ENCODE measurements at regions not wholly inside any gene's neighbourhood (a gene's known extent, or its start where the extent isn't known, plus 50 kb on each side); places are given as distances from the start of the nearest gene placed in this dataset.

DNA sequence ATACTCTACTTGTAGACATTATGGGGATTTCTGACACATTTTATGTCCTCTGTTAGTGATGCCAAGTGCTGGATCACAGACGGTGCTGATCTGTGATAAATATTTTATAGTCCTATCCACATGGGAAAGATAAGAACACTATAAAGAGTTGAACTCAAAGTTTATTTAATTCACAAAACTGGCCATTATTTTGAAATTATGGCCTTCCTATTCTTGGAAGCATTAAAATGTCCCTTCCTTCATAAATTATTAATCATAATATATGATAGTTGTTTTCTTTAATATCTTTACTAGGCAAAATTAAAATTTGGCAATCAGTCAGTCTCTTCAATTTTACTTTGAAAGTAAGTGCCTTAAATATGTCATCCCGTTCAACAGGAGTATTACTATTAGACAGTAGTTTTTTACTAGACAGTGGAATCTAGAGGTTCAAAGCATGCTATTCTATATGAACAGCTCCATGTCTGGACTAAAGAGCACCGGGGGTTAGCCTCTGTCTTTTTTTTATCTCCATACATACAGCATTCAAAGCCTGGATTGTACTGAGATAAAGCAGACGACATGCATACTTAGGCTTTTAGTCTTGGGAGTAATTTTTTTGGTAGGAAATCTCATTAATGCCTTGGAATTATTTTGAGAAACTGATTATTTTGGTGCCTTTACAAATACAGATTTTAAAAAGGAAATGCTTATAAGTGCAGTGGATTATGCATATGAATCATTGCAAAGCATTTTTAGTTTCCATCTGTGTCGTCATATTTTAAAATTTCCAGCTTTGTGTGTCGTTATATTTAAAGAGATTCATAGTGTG lies 306.1 kb upstream of the RGS6 start:
- intact Hi-C loops (cut with micrococcal nuclease) (no loop called here), in situ Hi-C loops (cut with MboI) (no loop called here)
- ATAC-seq (no peak), DNase-seq (ENCODE audit: extremely low read depth in 1 of 4, low spot score in 3 of 4) (no peak), FAIRE-seq (no peak)
- Histone ChIP-seq H3K4me2 (ENCODE audit: insufficient read depth, low read length) (no peak overlapping the region), H4K20me1 (replicated peaks; ENCODE audit: control insufficient read depth, insufficient read depth, low read length) (no peaks in the 10 kb centered on the region), H3K36me3 (ENCODE audit: control insufficient read depth, insufficient read depth, low read length) (no peaks in the 10 kb centered on the region), H3K4me1 (replicated peaks in 1 of 2; ENCODE audit: control insufficient read depth in 2 of 2, insufficient read depth in 2 of 2, low read length in 2 of 2) (no peaks in the 10 kb centered on the region; a peak in 1 of 5 replicates), H3K27ac (ENCODE audit: extremely low read depth, low read depth, low read length) (no peak overlapping the region), H3K9ac (ENCODE audit: insufficient read depth in 1 of 2, low read depth in 2 of 2, low read length in 2 of 2) (no peak overlapping the region), H3K9me1 (ENCODE audit: control insufficient read depth, insufficient read depth, low read length) (no peaks in the 10 kb centered on the region), H3K27me3 (ENCODE audit: control insufficient read depth in 2 of 2, insufficient read depth in 2 of 2, low read length in 2 of 2) (no peaks in the 10 kb centered on the region), H2AFZ (ENCODE audit: low read depth, low read length) (no peak overlapping the region), H3K4me3 (no peak overlapping the region), H3K79me2 (ENCODE audit: control insufficient read depth, insufficient read depth, low read length) (no peaks in the 10 kb centered on the region), H3K9me3 (replicated peaks; ENCODE audit: control insufficient read depth, insufficient read depth, low read depth, low read length) (no peaks in the 10 kb centered on the region)
- no TSS peak for BruUV-seq (replicated peaks)
- POLR2A ChIA-PET = no interaction called here
- CTCF ChIA-PET (ENCODE audit: low intra/inter-chr PET ratio) = no interaction called here
- WGBS (ENCODE audit: insufficient coverage, low coverage, missing lambda C conversion rate) = 44% methylated on average over 6 of the region's 6 CpGs
- TF ChIP-seq CBFA2T2 (conservative IDR thresholded peaks at IDR 0.05) (no peak), KAT2B (IDR thresholded peaks at IDR 0.05; ENCODE audit: low read depth, low read length) (no peak), PHF20 (IDR thresholded peaks at IDR 0.05; ENCODE audit: partially characterized antibody) (no peak), POLR2AphosphoS5 (IDR thresholded peaks at IDR 0.05; ENCODE audit: control insufficient read depth, insufficient read depth, low read depth, low read length) (no peak), HMG20A (CRISPR knock-in tag; conservative IDR thresholded peaks at IDR 0.05) (no peak), DPF2 (IDR thresholded peaks at IDR 0.05) (no peak), RBM14 (IDR thresholded peaks at IDR 0.05; ENCODE audit: borderline replicate concordance, insufficient read depth, low read depth, low read length) (no peak), NCOA2 (IDR thresholded peaks at IDR 0.05; ENCODE audit: partially characterized antibody in 2 of 2) (no peak), NFE2L1 (tag; IDR thresholded peaks at IDR 0.05; ENCODE audit: borderline replicate concordance, low read depth) (no peak), PYGO2 (tag; IDR thresholded peaks at IDR 0.05) (no peak), CHCHD3 (CRISPR knock-in tag; IDR thresholded peaks at IDR 0.05) (no peak)
- TF ChIP-seq, protein P1, sequence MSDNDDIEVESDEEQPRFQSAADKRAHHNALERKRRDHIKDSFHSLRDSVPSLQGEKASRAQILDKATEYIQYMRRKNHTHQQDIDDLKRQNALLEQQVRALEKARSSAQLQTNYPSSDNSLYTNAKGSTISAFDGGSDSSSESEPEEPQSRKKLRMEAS (CRISPR knock-in tag; IDR thresholded peaks at IDR 0.05) = no peak
- TF ChIP-seq, protein P2, sequence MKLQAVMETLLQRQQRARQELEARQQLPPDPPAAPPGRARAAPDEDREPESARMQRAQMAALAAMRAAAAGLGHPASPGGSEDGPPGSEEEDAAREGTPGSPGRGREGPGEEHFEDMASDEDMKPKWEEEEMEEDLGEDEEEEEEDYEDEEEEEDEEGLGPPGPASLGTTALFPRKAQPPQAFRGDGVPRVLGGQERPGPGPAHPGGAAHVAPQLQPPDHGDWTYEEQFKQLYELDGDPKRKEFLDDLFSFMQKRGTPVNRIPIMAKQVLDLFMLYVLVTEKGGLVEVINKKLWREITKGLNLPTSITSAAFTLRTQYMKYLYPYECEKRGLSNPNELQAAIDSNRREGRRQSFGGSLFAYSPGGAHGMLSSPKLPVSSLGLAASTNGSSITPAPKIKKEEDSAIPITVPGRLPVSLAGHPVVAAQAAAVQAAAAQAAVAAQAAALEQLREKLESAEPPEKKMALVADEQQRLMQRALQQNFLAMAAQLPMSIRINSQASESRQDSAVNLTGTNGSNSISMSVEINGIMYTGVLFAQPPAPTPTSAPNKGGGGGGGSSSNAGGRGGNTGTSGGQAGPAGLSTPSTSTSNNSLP (IDR thresholded peaks at IDR 0.05; ENCODE audit: borderline replicate concordance, low read depth, low read length) = no peak

All from K562 (cell line).